Effector memory CD4-positive, alpha-beta T cell (primary cell): ENCODE measurements at regions not wholly inside any gene's neighbourhood (a gene's known extent, or its start where the extent isn't known, plus 50 kb on each side); places are given as distances from the start of the nearest gene placed in this dataset.
"Not testable (repeated sequence)": the region's sequence is repeated elsewhere in the genome, so short reads cannot be mapped to it uniquely, and the experiment has no call there.

Experiments used
- DNase-seq, 3 donors: peaks; one replicate each; pipeline ENCODE4 v3.0.0-alpha.2; 2020
- H3K27ac ChIP-seq: 2 replicates; pipeline ENCODE4 v1.7.0; 2013; ENCODE audit warnings: mild to moderate bottlenecking, low read length, moderate library complexity; ENCODE audit not compliant: insufficient read depth, poor library complexity, severe bottlenecking
- H3K27me3 ChIP-seq: replicated peaks from 2 replicates; pipeline ENCODE4 v1.7.0; 2013; ENCODE audit warnings: mild to moderate bottlenecking, low read length; ENCODE audit not compliant: insufficient read depth, control insufficient read depth, poor library complexity, severe bottlenecking
- H3K36me3 ChIP-seq: 2 replicates; pipeline ENCODE4 v1.7.0; 2013; ENCODE audit warnings: mild to moderate bottlenecking, low read length, moderate library complexity; ENCODE audit not compliant: control insufficient read depth, insufficient read depth
- H3K4me1 ChIP-seq: 2 replicates; pipeline ENCODE4 v1.7.0; 2013; ENCODE audit warnings: low read length, mild to moderate bottlenecking; ENCODE audit not compliant: control insufficient read depth, insufficient read depth, poor library complexity, severe bottlenecking
- H3K4me3 ChIP-seq: 2 replicates; pipeline ENCODE4 v1.7.0; 2013; ENCODE audit warnings: low read length, low read depth, mild to moderate bottlenecking; ENCODE audit not compliant: insufficient read depth, poor library complexity, severe bottlenecking
- H3K9me3 ChIP-seq: 2 replicates; pipeline ENCODE4 v1.7.0; 2013; ENCODE audit warnings: mild to moderate bottlenecking, low read length, moderate library complexity; ENCODE audit not compliant: control insufficient read depth

DNA sequence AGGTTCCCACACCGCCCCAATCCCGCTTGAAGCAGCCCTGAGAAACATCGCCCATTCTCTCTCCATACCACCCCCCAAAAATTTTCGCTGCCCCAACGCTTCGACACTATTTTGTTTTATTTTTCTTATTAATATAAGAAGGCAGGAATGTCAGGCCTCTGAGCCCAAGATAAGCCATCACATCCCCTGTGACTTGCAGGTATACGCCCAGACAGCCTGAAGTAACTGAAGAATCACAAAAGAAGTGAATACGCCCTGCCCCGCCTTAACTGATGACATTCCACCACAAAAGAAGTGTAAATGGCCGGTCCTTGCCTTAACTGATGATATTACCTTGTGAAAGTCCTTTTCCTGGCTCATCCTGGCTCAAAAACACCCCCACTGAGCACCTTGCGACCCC is 463.9 kb downstream of the AJAP1 start:
- not testable (repeated sequence) for H3K4me1 ChIP-seq, H3K27me3 ChIP-seq, H3K9me3 ChIP-seq, H3K36me3 ChIP-seq, DNase-seq, H3K4me3 ChIP-seq, H3K27ac ChIP-seq

- no peaks in the 10 kb centered on the region for H3K27me3 ChIP-seq
- H3K4me1 ChIP-seq: peaks cover 3% of the 10 kb centered on the region
- no peak overlapping the region for H3K27ac ChIP-seq
- H3K9me3 ChIP-seq: no peaks in the 10 kb centered on the region
- no peaks in the 10 kb centered on the region for H3K36me3 ChIP-seq
- no peak for DNase-seq
- H3K4me3 ChIP-seq: no peak overlapping the region
Measured at GRCh38 chr1:5111581-5111980, 457.2 kb downstream of the AJAP1 start.

GRCh38 chr1:5110508-5110907 is 456.1 kb downstream of the AJAP1 start:
- H3K4me1 ChIP-seq: peaks cover 3% of the 10 kb centered on the region
- H3K36me3 ChIP-seq: no peaks in the 10 kb centered on the region
- no peaks in the 10 kb centered on the region for H3K9me3 ChIP-seq
- H3K4me3 ChIP-seq: no peak overlapping the region
- no peak for DNase-seq
- no peak overlapping the region for H3K27ac ChIP-seq
- no peaks in the 10 kb centered on the region for H3K27me3 ChIP-seq

DNA sequence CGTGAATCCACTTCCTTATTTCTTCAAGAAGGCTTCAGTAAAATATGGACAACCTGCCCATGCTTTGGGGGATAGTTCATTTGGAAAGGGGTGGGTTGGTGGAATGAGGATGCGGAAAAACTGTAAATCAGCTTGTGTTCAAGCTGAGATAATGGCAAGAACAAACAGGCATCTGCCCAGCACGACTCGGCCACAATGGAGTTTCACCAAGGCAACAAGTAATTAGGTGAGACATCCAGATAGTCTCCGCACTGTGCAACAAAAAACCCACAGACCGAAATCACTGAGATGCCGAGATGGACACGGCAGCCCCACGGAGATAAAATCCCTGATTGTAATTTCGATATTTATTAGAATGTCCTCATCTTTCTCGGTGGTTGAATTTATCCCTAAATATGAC is 455.2 kb downstream of the AJAP1 start:
- Histone ChIP-seq H3K4me3 (no peak overlapping the region), H3K9me3 (no peaks in the 10 kb centered on the region), H3K4me1 (peaks cover 3% of the 10 kb centered on the region), H3K36me3 (no peaks in the 10 kb centered on the region), H3K27ac (no peak overlapping the region), H3K27me3 (no peaks in the 10 kb centered on the region)
- no peak for DNase-seq

- no peak for DNase-seq
- Histone ChIP-seq H3K4me3 (no peak overlapping the region), H3K27me3 (no peaks in the 10 kb centered on the region), H3K36me3 (no peaks in the 10 kb centered on the region), H3K4me1 (peaks cover 3% of the 10 kb centered on the region), H3K9me3 (no peaks in the 10 kb centered on the region), H3K27ac (no peak overlapping the region)
Measured at GRCh38 chr1:5108740-5109139, 454.3 kb downstream of the AJAP1 start.

- Histone ChIP-seq H3K27me3 (no peaks in the 10 kb centered on the region), H3K9me3 (no peaks in the 10 kb centered on the region), H3K27ac (no peak overlapping the region), H3K4me1 (peaks cover 3% of the 10 kb centered on the region), H3K36me3 (no peaks in the 10 kb centered on the region), H3K4me3 (no peak overlapping the region)
- no peak for DNase-seq
Measured at GRCh38 chr1:5105744-5106143, 451.3 kb downstream of the AJAP1 start.

- Histone ChIP-seq H3K4me1 (no peaks in the 10 kb centered on the region), H3K4me3 (no peak overlapping the region), H3K9me3 (no peaks in the 10 kb centered on the region), H3K27me3 (no peaks in the 10 kb centered on the region), H3K36me3 (no peaks in the 10 kb centered on the region), H3K27ac (no peak overlapping the region)
- DNase-seq: no peak
Measured at GRCh38 chr1:5099558-5099957, 445.1 kb downstream of the AJAP1 start.

DNA sequence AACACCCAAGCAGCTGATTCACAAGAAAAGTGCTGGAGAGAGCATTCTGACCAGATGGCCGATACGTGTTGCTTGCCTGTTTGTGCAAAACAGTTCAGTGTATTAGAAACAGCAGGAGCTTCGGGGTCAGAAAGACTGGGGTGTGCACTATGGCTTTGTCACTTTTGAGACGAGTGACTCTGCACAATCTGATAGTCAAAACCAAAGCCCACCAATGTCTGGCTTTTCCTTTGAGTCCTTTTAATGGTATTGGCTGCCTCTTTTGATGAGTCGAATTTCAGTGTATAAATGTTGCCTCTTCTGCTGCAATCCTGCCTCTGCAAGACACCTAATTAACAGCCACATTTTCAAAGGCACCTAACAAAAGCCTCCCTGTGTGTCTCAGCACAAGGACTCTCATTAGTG is 444.6 kb downstream of the AJAP1 start:
- no peaks in the 10 kb centered on the region for H3K4me1 ChIP-seq
- H3K9me3 ChIP-seq: no peaks in the 10 kb centered on the region
- no peak overlapping the region for H3K4me3 ChIP-seq
- no peak overlapping the region for H3K27ac ChIP-seq
- no peaks in the 10 kb centered on the region for H3K27me3 ChIP-seq
- no peak for DNase-seq
- H3K36me3 ChIP-seq: no peaks in the 10 kb centered on the region

DNA sequence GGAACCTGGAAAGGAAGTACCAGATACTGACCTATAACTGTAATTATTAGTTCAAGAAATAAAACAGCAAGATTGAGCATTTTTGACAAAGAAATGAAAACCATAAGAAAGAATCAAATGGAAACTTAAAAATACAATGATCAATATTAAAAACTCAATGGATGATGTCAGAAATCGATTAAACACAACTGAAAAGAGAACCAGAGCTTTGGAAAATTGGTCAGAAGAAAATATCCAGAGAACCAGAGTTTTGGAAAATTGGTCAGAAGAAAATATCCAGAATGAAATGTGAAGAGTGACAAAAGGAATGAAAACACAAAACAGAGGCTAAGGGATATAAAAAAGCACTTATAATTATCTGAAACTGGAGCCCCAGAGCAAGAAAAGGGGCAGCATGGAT is 438.6 kb downstream of the AJAP1 start:
- Histone ChIP-seq H3K9me3 (no peaks in the 10 kb centered on the region), H3K27ac (no peak overlapping the region), H3K4me1 (no peaks in the 10 kb centered on the region), H3K36me3 (no peaks in the 10 kb centered on the region), H3K27me3 (no peaks in the 10 kb centered on the region), H3K4me3 (no peak overlapping the region)
- no peak for DNase-seq

GRCh38 chr1:5084676-5085075 is 430.3 kb downstream of the AJAP1 start:
- Histone ChIP-seq H3K36me3 (no peaks in the 10 kb centered on the region), H3K4me3 (no peak overlapping the region), H3K27ac (no peak overlapping the region), H3K9me3 (no peaks in the 10 kb centered on the region), H3K27me3 (no peaks in the 10 kb centered on the region), H3K4me1 (no peaks in the 10 kb centered on the region)
- no peak for DNase-seq

DNA sequence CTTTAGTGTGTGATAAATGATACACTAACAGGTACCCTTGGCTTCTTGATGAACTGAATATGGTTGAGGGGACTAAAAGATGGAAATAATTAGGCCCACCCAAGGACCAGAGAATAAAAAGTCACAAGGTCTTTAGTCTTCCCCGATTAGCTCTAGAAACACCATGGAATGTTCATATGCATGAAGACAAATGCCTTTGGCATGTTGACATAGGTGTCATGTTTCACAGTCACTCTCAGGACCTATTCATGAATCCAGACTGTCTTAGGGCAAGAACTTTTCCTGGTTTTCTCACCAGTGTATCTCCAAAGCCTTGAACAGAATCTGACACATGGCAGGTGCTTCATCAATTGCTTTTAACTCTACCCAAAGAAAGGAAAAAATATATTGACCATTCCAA is 412.8 kb downstream of the AJAP1 start:
- no peaks in the 10 kb centered on the region for H3K27me3 ChIP-seq
- no peaks in the 10 kb centered on the region for H3K9me3 ChIP-seq
- no peaks in the 10 kb centered on the region for H3K4me1 ChIP-seq
- no peak for DNase-seq
- H3K4me3 ChIP-seq: no peak overlapping the region
- no peaks in the 10 kb centered on the region for H3K36me3 ChIP-seq
- H3K27ac ChIP-seq: no peak overlapping the region
